OCI-LY1 (cell line): ENCODE measurements at regions not wholly inside any gene's neighbourhood (a gene's known extent, or its start where the extent isn't known, plus 50 kb on each side); places are given as distances from the start of the nearest gene placed in this dataset.

ENCODE experiments used
- H2AFZ ChIP-seq: fragments of 200-600 bp; sonication (generic), shearing (Covaris generic); 2 replicates; pipeline ENCODE4 v1.6.0; 2014; ENCODE audit warnings: antibody characterized with exemption, mild to moderate bottlenecking, low read length
- H3F3A ChIP-seq: fragments of 200-600 bp; sonication (generic), shearing (Covaris generic); 2 replicates; pipeline ENCODE4 v1.6.0; 2014; ENCODE audit warnings: mild to moderate bottlenecking, antibody characterized with exemption, low read length, moderate library complexity; ENCODE audit not compliant: insufficient read depth
- H3K27ac ChIP-seq: fragments of 200-600 bp; sonication (generic); 2 replicates; pipeline ENCODE4 v1.5.1; 2014; ENCODE audit warnings: low read length, mixed run types, mild to moderate bottlenecking, low read depth; ENCODE audit not compliant: poor library complexity, severe bottlenecking
- H3K27me3 ChIP-seq: fragments of 200-600 bp; sonication (generic); 2 replicates; pipeline ENCODE4 v1.6.0; 2014; ENCODE audit warnings: antibody characterized with exemption, mild to moderate bottlenecking, low read length, moderate library complexity; ENCODE audit not compliant: insufficient read depth
- H3K36me3 ChIP-seq: fragments of 200-600 bp; sonication (generic); 2 replicates; pipeline ENCODE4 v1.6.1; 2014; ENCODE audit warnings: mild to moderate bottlenecking, antibody characterized with exemption, low read length, moderate library complexity, mixed read lengths; ENCODE audit not compliant: insufficient read depth
- H3K4me1 ChIP-seq: fragments of 200-600 bp; sonication (generic); 2 replicates; pipeline ENCODE4 v1.5.1; 2014; ENCODE audit warnings: mild to moderate bottlenecking, low read length, moderate library complexity; ENCODE audit not compliant: insufficient read depth, severe bottlenecking
- H3K4me2 ChIP-seq: fragments of 200-600 bp; sonication (generic), shearing (Covaris generic); 2 replicates; pipeline ENCODE4 v1.6.1; 2014; ENCODE audit warnings: low read length
- H3K4me3 ChIP-seq: fragments of 200-600 bp; sonication (generic); 2 replicates; pipeline ENCODE4 v1.5.1; 2014; ENCODE audit warnings: low read length, low read depth, mild to moderate bottlenecking, mixed read lengths; ENCODE audit not compliant: poor library complexity, severe bottlenecking
- H3K79me2 ChIP-seq: fragments of 200-600 bp; shearing (Covaris generic); 2 replicates; pipeline ENCODE4 v1.6.1; 2016; ENCODE audit warnings: mixed run types, low read length, mixed read lengths; ENCODE audit not compliant: insufficient read depth
- H3K9ac ChIP-seq: fragments of 200-600 bp; sonication (generic), shearing (Covaris generic); 2 replicates; pipeline ENCODE4 v1.6.1; 2014; ENCODE audit warnings: mild to moderate bottlenecking, low read length, mixed read lengths
- H3K9me2 ChIP-seq: fragments of 200-600 bp; sonication (generic), shearing (Covaris generic); 2 replicates; pipeline ENCODE4 v1.6.1; 2014; ENCODE audit warnings: low read depth, mild to moderate bottlenecking, low read length, mixed read lengths
- H3K9me3 ChIP-seq: fragments of 200-600 bp; shearing (Covaris generic); 2 replicates; pipeline ENCODE4 v1.6.1; 2014; ENCODE audit warnings: low read length, mixed read lengths
- H4K20me1 ChIP-seq: fragments of 200-600 bp; sonication (generic), shearing (Covaris generic); 2 replicates; pipeline ENCODE4 v1.6.0; 2016; ENCODE audit warnings: mild to moderate bottlenecking, low read length; ENCODE audit not compliant: insufficient read depth
- EZH2 ChIP-seq: fragments of 200-600 bp; sonication (generic), shearing (Covaris generic); IDR thresholded peaks from 2 replicates; pipeline ENCODE4 v1.8.0; 2017; ENCODE audit warnings: borderline replicate concordance, mixed run types, mild to moderate bottlenecking, antibody characterized with exemption, low read length, moderate library complexity, mixed read lengths
- TF ChIP-seq, protein P1 (sequence below): fragments of 200-600 bp; sonication (generic), shearing (Covaris generic); IDR thresholded peaks from 2 replicates; pipeline ENCODE4 v1.5.1; 2017; ENCODE audit warnings: mild to moderate bottlenecking, antibody characterized with exemption, low read length, moderate library complexity, mixed read lengths

DNA sequence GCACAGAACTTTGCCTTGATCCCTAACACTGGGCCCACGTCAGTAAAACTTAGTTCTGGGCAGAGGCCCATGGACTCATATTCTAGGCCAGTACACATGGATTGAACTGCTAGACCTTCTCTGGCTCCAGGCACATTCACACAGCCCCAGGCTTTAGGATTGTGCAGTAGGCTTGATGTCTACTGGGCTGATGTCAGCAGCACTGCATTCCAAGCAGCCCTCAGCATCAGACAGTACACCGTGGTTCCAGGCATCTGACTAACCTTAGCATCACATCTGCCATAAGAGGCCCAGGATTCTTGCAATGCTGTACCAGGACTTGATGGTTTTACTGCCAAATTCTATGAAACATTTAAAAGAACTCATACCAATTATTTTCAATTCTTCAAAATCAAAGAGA lies 301.9 kb downstream of the CCER1 start:
- H3K9ac ChIP-seq = no peak overlapping the region
- H3K27me3 ChIP-seq = no peaks in the 10 kb centered on the region
- H3K9me2 ChIP-seq = no peaks in the 10 kb centered on the region
- H2AFZ ChIP-seq = no peak overlapping the region
- H3K4me2 ChIP-seq = no peak overlapping the region
- no peaks in the 10 kb centered on the region for H3K4me1 ChIP-seq
- H4K20me1 ChIP-seq = no peaks in the 10 kb centered on the region
- H3K36me3 ChIP-seq = no peaks in the 10 kb centered on the region
- H3K79me2 ChIP-seq = no peaks in the 10 kb centered on the region
- H3K4me3 ChIP-seq = no peak overlapping the region
- H3K9me3 ChIP-seq = no peaks in the 10 kb centered on the region
- H3K27ac ChIP-seq = no peak overlapping the region
- TF ChIP-seq EZH2 = no peak
- TF ChIP-seq, protein P1, sequence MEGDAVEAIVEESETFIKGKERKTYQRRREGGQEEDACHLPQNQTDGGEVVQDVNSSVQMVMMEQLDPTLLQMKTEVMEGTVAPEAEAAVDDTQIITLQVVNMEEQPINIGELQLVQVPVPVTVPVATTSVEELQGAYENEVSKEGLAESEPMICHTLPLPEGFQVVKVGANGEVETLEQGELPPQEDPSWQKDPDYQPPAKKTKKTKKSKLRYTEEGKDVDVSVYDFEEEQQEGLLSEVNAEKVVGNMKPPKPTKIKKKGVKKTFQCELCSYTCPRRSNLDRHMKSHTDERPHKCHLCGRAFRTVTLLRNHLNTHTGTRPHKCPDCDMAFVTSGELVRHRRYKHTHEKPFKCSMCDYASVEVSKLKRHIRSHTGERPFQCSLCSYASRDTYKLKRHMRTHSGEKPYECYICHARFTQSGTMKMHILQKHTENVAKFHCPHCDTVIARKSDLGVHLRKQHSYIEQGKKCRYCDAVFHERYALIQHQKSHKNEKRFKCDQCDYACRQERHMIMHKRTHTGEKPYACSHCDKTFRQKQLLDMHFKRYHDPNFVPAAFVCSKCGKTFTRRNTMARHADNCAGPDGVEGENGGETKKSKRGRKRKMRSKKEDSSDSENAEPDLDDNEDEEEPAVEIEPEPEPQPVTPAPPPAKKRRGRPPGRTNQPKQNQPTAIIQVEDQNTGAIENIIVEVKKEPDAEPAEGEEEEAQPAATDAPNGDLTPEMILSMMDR = no peak
- no peaks in the 10 kb centered on the region for H3F3A ChIP-seq

DNA sequence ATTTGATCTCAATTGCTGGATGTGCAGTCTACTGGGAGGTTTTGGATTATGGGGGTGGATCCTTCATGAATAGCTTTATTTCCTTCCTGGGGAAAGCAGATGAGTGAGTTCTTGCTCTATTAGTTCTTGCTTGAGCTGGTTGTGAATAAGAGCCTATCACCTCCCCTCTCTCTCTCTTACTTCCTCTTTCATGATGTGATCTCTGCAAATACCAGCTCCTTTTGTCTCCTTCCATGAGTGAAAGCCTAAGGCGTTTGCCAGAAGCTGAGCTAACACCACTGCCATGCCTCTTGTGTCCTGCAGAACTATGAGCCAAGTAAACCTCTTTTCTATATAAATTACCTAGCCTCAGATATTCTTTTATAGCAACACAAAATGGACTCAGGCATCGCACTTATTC lies 302.7 kb downstream of the CCER1 start:
- H3F3A ChIP-seq = no peaks in the 10 kb centered on the region
- H3K9me2 ChIP-seq = no peaks in the 10 kb centered on the region
- H3K4me3 ChIP-seq = no peak overlapping the region
- no peaks in the 10 kb centered on the region for H3K4me1 ChIP-seq
- H4K20me1 ChIP-seq = no peaks in the 10 kb centered on the region
- no peaks in the 10 kb centered on the region for H3K9me3 ChIP-seq
- no peak overlapping the region for H3K4me2 ChIP-seq
- no peaks in the 10 kb centered on the region for H3K36me3 ChIP-seq
- TF ChIP-seq, protein P1 = no peak
- no peak for TF ChIP-seq EZH2
- H3K9ac ChIP-seq = no peak overlapping the region
- H3K27ac ChIP-seq = no peak overlapping the region
- H3K27me3 ChIP-seq = no peaks in the 10 kb centered on the region
- no peak overlapping the region for H2AFZ ChIP-seq
- no peaks in the 10 kb centered on the region for H3K79me2 ChIP-seq

DNA sequence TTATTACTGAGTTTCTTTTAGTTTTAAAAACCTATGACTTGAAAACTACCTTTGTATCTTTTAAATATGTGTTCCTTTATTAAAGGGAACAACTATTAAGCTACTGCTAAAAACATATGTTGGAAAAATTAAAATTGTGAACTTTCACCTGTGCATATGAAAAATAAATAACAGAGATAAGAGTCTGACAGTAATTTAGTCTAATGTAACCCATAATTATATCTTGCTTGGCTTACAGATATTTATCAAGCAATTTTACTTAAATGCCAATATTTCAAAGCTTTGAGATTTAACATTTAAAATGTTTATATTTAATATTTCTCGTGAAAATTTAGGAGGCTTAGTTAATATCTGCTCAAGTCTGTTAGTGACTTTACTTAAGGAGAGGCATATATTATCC lies 309.8 kb downstream of the CCER1 start:
- H3K9ac ChIP-seq = no peak overlapping the region
- H2AFZ ChIP-seq = no peak overlapping the region
- TF ChIP-seq, protein P1 = no peak
- no peak for TF ChIP-seq EZH2
- no peaks in the 10 kb centered on the region for H3K79me2 ChIP-seq
- no peaks in the 10 kb centered on the region for H3K36me3 ChIP-seq
- H3K27ac ChIP-seq = no peak overlapping the region
- no peaks in the 10 kb centered on the region for H3K9me3 ChIP-seq
- H3K27me3 ChIP-seq = no peaks in the 10 kb centered on the region
- no peaks in the 10 kb centered on the region for H3F3A ChIP-seq
- H3K4me3 ChIP-seq = no peak overlapping the region
- no peaks in the 10 kb centered on the region for H3K4me1 ChIP-seq
- no peak overlapping the region for H3K4me2 ChIP-seq
- no peaks in the 10 kb centered on the region for H4K20me1 ChIP-seq
- no peaks in the 10 kb centered on the region for H3K9me2 ChIP-seq
